ENCODE measurements at regions not wholly inside any gene's neighbourhood (a gene's known extent, or its start where the extent isn't known, plus 50 kb on each side); places are given as distances from the start of the nearest gene placed in this dataset.
A peak's percentile ranks its signal among the peaks of the same experiment; 100 is the strongest.
"Not testable (repeated sequence)": the region's sequence is repeated elsewhere in the genome, so short reads cannot be mapped to it uniquely, and the experiment has no call there.

DNA sequence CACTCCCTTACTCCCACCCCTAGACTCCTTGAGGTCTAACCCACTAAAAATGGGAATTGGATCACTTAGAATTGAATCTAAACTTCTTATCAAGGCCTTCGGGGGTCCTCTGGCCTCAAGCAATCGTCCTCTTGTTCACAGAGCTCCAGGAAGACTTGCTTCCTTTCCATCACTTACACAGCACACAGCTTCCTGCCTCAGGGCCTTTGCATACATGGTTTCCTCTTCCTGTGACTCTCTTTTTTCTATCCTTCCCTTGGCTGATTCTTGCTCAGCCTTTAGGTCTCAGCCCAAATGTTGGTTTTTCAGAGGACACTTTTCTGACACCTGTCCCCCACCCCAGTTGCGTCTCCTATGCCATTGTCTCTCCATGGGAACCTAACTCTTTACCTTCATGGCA is 50.0 kb upstream of the ALDH1B1 start:
- DNase-seq = no peak

- no peak for DNase-seq
Measured at GRCh38 chr9:38342096-38342495, 50.4 kb upstream of the ALDH1B1 start.

DNA sequence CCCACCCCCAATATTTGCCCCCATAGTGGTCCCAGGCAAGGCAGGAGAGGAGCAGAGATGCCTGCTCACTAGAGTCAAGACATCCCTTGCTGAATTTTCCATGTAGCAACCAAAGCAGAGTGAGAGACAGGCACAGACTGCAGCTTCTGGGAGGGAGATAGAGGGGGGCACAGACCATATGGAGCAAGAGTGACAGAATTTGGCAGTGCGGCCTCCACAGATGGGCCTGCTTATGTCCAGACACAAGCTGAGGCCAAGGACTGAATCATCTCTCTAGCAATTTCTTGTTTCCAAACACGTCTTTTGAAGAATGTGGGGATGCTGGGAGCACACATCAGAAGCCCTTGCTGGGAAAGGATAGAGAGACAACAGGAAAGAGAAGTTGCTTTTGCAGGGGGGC is 53.0 kb upstream of the ALDH1B1 start:
- peak; percentile 80 to 88 for DNase-seq

- peak in 1 of 2 experiments; percentile 67 for DNase-seq
Measured at GRCh38 chr9:38339087-38339486, 53.4 kb upstream of the ALDH1B1 start.

GRCh38 chr9:38338342-38339018 is 54.0 kb upstream of the ALDH1B1 start:
- peak; percentile 21 to 25 for DNase-seq

DNA sequence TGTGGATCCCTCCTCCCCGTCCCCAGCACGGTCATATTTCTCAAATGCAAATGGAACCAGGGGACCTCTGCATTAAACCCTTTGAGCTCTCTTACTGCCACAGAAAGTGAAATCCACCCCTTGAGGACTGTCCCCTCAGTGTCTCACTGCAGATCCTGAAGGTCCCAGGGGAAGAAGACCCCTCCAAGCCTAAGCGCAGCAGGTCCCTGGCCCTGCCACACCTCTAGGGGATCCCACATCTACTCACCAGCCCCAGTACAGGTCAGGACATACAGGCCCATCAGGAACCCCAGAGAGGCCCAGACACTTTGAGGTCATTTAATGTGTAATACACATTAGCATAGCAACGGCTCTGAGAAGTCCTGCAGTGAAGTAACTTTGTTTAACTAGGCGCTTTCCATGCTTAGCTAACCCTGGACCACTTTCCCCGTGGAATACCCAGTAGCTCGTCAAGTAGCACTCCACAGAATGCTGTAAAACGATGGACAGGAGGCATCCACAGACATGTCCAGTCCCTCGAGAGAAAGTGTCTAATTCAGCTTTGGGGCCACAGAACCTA is 54.7 kb upstream of the ALDH1B1 start:
- DNase-seq = no peak

GRCh38 chr9:38337181-38337580 is 55.3 kb upstream of the ALDH1B1 start:
- no peak for DNase-seq

- DNase-seq = no peak
Measured at GRCh38 chr9:38336341-38336740, 56.2 kb upstream of the ALDH1B1 start.

GRCh38 chr9:38335686-38336085 is 56.8 kb upstream of the ALDH1B1 start:
- no peak for DNase-seq

DNA sequence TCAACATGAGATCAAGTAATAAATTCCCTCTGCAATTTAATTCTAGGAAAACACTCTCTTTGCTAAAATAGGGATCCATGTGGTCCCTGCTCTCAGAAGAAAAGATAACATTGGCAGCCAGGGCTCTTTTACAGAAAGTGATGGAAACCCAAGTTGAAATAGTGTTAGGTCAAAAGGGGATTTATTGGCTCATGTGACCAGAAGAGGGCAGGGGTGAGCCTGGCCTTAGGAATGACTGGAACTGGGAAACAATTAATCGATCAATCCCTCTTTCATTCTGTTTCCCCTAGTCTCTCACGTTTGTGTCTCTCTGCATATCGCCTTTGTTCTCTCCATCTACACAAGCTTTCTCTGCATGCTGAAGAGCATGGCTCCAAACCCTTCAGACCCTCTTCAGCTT is 58.3 kb upstream of the ALDH1B1 start:
- DNase-seq = no peak

- DNase-seq = no peak
Measured at GRCh38 chr9:38333047-38333446, 59.5 kb upstream of the ALDH1B1 start.

- DNase-seq = no peak
Measured at GRCh38 chr9:38332625-38333024, 59.9 kb upstream of the ALDH1B1 start.

DNA sequence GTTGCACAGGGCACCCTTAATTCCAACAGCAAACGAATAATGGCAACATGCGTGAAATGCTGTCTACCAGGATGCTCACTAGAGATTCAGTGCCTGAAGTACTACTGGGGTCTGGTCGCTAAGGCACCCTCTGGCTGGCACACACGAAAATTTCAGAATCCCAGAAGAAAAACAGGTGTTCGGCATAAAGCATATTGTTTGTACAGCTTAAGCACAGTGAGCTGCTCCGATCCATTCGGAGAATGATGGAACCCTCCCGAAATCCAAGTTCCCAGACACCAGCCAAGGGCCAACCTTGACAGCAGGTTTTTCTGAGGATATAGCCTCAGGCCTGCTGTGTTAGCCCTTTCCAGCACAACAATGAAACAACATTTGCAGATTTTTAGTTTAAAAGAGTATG is 61.4 kb upstream of the ALDH1B1 start:
- DNase-seq = no peak

- DNase-seq = no peak
Measured at GRCh38 chr9:38329968-38330367, 62.5 kb upstream of the ALDH1B1 start.

- no peak for DNase-seq
Measured at GRCh38 chr9:38328765-38329164, 63.7 kb upstream of the ALDH1B1 start.

DNA sequence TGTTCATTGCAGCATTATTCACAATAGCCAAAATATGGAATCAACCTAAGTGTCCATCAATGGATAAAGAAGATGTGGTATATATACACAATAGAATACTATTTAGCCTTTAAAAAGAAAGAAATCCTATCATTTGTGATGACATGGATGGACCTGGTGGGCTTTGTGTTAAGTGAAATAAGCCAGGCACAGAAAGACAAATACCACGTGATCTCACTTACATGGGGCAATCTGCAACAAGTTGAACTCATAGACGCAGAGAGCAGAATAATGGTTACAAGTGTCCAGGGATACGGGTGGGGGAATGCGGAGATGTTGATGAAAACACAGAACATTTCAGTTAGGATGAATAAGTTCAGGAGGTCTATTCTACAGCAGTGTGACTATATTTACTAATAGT is 66.4 kb upstream of the ALDH1B1 start:
- no peak for DNase-seq

GRCh38 chr9:38324213-38324612 is 68.3 kb upstream of the ALDH1B1 start:
- not testable (repeated sequence) for DNase-seq

GRCh38 chr9:38322937-38323336 is 69.6 kb upstream of the ALDH1B1 start:
- DNase-seq = no peak

- DNase-seq = no peak
Measured at GRCh38 chr9:38319496-38320173, 72.9 kb upstream of the ALDH1B1 start.

DNA sequence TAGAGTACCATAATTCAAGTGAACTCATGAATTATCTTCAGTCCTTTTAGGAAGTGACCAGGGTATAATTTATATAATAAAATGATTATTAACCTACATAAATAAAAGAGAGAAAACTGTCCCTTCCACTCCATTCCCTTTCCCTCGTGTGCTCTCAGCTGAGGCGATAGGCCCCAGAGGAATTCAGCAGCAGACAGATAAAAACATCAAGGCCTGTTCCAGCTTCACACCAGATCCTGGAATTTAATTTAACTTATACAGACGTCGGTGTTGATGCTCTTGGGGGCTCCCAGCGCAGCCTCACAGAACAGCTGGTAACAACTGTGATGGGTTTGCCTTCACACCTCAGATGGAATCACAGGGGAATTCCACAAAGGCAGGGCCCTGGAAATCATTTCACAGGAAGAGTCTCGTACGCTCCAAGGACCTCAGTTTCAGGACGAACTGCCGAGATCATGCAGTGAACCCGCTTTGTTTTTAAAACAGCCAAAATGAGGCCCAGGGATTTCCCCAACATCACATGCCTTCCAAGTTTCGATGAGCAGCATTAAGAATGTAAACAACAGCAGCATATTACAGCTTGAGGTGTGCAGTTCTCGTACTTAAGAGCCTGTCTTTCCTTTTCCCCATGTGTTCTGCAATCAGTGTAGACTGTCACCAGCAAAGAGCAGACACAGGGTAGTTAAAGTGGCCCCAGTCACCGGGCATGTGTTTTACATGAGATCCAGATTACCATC is 73.6 kb upstream of the ALDH1B1 start:
- DNase-seq = no peak

DNA sequence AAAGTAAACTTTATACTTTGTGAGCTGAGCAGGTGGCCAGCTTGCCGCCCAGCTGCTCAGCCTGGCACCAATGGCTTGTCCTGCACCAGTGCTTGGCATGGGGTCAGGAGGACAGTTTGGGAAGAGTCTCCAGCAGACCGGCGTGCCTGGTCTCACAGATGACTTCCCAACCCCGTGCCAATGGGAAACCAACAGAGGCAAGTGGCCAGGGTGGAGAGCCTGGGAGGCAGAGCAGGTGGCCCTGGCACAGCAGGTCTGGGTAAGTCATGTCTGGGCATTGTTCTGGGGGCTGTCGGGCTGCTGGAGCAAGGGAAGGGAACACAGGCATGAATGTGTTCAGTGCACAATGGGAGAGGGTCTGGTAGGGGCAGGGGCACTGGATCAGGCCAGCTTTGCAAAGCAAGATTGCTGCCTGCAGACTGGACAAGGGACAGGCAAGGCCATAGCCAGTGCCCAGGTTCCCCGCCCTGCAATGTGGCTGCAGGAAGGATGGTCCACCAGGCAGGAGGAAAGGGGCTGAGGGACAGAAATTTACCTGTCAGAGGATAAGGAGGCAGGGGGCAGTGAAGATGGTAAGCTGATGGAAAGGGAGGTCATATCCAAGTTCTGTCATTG is 76.2 kb upstream of the ALDH1B1 start:
- DNase-seq = peak in 1 of 2 experiments; percentile 82

DNA sequence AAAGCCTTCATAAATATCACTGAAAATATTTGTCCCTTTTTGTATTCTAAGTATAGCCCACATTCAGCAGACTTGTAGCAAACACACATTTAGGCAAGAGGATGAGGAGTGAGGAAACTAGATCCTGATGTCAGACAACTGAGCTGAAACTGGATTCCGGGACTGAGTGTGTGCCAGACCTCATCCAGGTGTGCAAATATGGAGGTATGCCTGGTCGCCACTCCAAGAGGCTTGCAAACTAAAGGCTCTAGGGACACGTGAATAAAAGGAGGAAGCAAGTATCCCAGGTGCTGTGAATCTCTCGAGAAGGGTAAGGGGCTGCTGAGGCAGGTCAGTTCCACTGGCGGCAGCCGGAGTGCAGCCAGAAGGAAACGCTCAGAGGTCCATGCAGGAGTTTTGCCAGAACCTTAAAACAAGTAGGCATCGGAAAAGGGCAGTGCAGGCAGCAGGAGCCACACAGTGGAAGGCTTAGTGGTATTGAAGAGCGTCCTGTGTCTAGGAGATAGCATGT is 77.4 kb upstream of the ALDH1B1 start:
- no peak for DNase-seq

DNA sequence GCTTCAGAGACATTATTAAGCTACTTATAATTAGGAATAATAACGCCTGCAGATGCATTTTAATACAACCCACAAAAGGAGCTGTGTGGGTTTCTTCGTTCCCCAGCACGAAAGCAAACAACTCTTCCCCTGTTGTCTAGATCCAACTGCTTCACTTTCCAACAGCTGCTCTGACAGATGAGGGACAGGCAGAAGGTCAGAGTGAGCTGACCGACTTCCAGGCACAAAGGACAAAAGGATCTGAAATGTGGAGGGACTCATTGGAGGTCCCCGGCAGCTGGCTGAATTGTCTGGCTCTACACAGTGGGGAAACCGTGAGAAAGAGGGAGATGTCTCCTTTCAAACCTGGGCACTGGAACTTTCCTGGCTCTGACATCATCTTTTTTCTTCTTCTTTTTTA is 79.1 kb upstream of the ALDH1B1 start:
- no peak for DNase-seq
